ENCODE measurements at regions not wholly inside any gene's neighbourhood (a gene's known extent, or its start where the extent isn't known, plus 50 kb on each side); places are given as distances from the start of the nearest gene placed in this dataset.

DNA sequence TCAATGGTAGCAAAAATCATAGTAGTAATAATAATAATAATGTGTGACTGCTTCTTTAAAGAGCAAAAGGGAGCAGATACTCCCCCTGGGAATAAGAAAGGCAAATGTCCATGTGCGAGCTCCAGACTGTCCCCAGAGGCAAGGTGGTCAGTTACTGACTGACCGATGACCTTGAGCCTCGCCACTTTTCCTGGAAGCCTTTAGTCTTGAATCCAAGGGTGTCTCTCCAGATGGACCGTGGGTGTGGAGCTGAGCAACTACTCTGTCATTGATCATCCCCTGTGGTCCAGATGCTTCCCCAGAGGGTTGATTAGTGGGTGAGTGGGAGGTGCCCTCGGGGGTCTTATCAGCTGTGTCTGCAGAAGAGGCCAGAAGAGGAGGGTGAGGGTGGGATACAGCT lies 418.5 kb upstream of the TBX3 start:
- DNase-seq (ENCODE audit: low spot score): no peak
- TF ChIP-seq, protein P1, sequence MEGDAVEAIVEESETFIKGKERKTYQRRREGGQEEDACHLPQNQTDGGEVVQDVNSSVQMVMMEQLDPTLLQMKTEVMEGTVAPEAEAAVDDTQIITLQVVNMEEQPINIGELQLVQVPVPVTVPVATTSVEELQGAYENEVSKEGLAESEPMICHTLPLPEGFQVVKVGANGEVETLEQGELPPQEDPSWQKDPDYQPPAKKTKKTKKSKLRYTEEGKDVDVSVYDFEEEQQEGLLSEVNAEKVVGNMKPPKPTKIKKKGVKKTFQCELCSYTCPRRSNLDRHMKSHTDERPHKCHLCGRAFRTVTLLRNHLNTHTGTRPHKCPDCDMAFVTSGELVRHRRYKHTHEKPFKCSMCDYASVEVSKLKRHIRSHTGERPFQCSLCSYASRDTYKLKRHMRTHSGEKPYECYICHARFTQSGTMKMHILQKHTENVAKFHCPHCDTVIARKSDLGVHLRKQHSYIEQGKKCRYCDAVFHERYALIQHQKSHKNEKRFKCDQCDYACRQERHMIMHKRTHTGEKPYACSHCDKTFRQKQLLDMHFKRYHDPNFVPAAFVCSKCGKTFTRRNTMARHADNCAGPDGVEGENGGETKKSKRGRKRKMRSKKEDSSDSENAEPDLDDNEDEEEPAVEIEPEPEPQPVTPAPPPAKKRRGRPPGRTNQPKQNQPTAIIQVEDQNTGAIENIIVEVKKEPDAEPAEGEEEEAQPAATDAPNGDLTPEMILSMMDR (IDR thresholded peaks at IDR 0.05; ENCODE audit: extremely low read depth, missing control alignments): no peak

DNA sequence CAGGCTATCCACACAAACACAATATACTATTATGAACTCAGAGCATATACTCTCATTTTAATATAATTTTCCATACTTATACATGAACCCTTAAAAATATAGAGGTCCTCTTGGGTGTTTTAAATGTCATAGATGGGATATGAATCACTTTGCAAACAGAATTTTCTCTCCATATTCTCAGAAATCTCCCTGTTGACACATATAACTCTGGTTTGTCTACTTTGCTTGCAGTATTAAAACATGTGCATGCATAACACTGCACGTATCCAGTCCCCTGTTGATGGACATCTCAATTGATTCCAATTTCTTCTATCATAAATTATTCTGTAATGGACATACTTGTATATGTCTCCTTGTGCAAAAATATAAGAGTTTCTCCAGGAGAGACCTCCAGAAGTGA lies 417.5 kb upstream of the TBX3 start:
- no peak for DNase-seq (ENCODE audit: low spot score)

DNA sequence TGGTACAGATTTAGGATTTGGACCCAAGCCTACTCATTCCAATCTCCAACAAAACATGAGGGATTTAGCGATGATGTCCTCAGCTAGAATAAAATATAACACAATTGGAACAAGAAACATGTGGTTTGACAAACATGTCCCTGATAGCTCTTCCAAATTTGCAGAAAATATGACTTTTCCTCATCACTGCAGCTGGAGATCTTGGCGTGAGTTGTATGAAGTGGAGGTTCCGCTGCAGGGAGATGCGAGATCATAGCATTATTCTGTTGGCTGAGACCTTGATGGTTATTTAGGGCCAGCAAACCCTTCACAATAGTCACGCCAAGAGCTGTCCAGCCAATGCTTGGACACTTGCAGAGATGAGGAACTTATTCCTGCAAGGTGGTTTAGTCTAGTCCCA lies 413.4 kb upstream of the TBX3 start:
- TF ChIP-seq, protein P1 (IDR thresholded peaks at IDR 0.05; ENCODE audit: extremely low read depth, missing control alignments): no peak
- DNase-seq (ENCODE audit: low spot score): no peak

More for the DNA sequence above, 417.5 kb upstream of the TBX3 start:
- TF ChIP-seq, protein P1 (IDR thresholded peaks at IDR 0.05; ENCODE audit: extremely low read depth, missing control alignments): no peak

DNA sequence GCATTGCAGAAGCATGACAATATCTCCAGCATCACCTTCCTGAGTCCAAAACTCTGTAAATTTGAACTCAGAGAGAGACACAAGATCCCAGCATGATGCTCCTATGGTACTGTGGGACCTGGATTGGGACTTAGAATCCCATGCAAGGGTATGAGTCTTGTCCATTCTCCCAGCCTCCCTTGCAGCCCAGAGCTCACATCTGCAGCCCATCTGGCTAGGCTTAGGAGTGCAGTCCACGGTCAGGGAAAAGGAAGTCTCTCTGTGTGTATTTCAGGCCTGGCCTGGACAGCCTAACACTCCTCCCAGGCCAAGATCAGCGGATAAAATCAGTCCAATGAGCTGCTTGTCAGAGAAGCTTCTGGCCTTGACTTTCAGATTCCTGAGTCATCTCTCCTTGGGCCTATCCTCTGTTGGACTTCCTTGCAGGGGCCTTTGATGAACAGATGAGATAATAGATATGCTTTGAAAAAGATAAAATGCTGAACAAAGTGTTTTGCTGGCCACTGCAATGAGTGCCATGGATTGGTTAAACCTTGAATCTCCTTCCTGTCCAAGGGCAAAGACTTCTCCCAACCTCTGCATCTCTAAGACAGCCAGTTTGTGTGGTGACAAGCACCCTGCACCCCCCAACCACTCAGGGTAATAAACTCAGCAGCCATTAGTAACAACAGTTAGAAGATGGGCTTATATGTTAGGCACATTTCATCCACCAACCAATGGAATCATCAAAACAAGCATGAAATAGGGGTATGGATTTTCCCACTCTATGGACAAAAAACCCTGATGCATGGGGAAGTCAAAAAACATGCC lies 412.8 kb upstream of the TBX3 start:
- no peak for DNase-seq (ENCODE audit: low spot score)
- TF ChIP-seq, protein P1 (IDR thresholded peaks at IDR 0.05; ENCODE audit: extremely low read depth, missing control alignments): no peak

DNA sequence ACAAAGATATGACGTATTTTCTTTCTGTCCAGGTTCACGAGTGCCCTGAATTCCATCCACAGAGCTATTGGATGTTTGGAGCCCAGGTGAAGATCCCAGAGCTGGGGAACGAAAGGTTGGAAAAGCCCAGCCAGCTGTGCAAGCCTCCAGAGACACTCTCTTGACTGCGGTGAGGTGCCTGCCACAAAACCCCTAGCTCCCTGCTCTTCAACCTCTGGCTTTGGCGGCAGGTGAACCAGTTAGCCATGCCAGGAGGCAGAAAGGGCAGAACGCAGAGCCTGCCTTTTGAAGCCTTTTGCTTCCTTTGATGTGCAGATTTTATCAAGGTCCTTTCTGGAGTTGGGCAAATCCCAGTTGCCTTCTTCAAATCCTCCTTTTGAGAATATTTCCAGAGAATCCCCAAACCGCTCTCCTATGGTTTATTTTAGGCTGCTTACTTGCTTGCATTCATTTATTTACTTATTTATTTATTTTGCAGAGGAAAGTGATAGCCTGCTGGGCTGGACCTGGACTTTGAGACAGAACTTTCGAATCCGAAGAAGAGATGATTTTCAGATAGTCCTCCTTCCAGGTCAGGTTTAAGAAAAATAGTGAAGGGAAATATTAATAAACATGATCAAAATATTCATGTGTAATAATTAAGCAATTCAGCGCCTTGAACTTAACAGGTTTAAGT lies 411.2 kb upstream of the TBX3 start:
- TF ChIP-seq, protein P1 (IDR thresholded peaks at IDR 0.05; ENCODE audit: extremely low read depth, missing control alignments): no peak
- DNase-seq (ENCODE audit: low spot score): no peak

DNA sequence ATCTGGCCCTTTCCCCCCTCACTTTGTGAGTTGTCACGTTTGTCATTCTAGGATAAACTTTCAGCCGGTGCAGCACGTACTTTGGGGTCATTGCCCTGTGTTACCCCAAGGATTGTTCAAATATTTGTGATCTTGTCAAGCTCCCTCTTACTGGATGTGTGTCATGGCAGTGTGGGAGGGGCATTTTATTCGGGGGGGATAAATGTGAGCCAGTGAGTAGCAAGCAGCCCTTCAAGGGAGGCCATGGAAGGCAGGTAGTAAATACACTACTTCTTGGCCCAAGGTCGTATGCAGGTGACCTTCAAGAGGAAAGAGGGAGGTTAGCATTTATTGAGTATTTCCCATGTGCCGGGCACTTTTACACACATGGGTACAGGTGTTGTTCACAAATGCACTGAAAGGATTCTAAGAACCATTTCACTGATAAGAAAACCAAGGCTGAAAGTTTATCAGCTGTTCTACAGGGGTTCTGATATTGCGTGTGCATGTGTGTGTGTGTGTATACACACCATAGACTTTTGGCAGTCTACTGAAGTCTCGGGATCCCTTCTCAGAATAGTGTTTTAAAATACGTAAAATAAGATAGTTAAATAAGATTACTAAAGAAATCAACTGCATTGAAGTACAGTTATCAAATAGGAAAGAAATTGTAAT lies 410.3 kb upstream of the TBX3 start:
- TF ChIP-seq, protein P1 (IDR thresholded peaks at IDR 0.05; ENCODE audit: extremely low read depth, missing control alignments): no peak
- no peak for DNase-seq (ENCODE audit: low spot score)

DNA sequence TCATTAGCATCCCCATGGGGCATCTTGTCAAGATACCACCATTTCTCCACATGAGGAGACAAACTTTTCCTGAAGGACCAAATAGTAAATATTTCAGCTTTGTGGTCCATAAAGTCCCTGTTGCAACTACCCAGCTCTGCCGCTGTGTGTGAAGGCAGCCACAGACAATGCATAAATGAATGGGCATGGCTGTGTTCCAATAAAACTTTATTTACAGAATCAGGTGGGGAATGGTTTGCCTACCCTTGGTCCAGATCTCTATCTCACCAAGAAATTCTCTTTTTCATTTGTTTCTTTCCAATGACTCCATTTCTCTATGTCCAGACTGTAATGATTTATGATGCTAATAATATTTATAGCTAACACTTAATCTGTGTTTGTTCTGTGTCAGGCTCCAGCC lies 409.3 kb upstream of the TBX3 start:
- TF ChIP-seq, protein P1 (IDR thresholded peaks at IDR 0.05; ENCODE audit: extremely low read depth, missing control alignments): no peak
- no peak for DNase-seq (ENCODE audit: low spot score)

Measured in GM20000 (cell line).